ENCODE measurements at regions not wholly inside any gene's neighbourhood (a gene's known extent, or its start where the extent isn't known, plus 50 kb on each side); places are given as distances from the start of the nearest gene placed in this dataset.

DNA sequence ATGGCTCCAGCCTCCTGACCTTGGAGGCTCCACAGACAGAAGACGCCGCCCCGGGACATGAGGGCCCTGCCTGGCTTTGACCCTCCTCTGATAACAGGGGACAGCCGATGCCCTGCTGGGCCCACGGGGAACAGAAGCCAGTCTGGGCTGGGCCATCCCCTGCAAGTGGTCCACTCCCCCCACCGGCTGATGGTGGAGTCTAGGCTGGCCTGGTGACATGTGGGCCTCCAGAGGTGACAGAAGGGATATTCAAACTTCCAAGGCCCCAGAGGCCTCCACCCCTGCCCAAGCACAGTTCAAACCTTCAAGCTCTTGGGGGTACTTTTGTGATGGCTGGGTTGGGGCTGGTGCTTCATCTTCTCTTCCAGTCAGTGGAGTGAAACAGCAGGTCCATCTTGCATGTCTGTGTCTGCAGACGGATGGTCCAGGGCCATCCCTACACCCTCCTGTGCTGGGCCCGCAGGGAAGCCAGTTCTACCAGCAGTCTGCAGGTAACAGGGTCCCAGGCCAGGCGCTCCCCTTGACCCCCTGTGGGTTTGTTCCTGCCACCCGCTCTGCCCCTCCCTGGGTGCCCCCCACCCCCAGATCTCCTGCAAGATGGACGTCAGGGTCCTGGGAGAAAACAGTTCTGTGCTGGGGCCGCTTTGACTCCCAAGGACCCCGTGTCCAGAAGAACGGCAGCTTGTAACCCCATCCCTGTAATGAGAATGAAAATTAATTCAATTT lies 929.9 kb downstream of the BRD1 start:
- DNase-seq (ENCODE audit: low read depth in 2 of 2), result no peak

DNA sequence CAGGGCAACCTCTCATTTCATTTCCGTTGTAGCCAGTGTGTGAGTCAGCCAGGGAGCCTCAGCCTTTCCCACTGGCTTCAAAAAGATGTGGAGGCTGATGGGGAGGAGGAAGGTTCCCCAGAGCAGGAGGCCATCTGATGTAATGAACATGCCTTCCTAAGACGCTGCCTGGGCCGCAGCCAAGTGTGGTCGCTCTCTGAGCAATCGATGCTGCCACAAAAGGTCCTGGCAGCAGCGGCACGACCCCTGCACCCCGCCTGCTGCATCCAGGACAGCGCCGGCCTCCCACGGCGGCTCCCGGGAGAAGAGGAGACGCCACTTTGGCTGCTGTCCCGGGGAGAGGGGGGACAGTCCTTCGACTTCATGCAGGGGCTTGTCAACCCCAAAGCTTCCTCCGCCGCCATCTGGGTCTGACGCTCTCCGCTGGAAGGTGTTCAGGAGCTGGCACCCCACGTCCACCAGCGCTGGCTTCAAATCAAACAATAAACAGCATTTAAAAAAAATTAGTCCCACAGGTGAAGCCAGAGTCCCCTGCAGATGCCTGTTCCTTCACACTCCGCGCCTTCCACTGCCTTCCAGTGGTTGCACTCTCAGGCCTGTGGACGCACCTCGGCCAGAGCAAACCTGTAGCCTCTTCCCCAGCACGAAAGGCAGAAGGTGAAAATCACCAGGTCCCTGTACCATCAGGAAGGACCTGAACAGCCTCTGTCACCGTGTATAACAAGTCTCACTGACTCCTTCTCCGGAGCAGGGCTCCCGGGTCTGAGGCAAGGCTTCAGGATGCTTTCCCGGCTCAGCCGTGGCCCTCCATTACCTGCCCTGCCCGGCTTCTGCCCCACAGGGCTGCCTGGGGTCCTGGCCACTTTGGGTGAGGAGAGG lies 930.7 kb downstream of the BRD1 start:
- no peak for DNase-seq (ENCODE audit: low read depth in 2 of 2)

DNA sequence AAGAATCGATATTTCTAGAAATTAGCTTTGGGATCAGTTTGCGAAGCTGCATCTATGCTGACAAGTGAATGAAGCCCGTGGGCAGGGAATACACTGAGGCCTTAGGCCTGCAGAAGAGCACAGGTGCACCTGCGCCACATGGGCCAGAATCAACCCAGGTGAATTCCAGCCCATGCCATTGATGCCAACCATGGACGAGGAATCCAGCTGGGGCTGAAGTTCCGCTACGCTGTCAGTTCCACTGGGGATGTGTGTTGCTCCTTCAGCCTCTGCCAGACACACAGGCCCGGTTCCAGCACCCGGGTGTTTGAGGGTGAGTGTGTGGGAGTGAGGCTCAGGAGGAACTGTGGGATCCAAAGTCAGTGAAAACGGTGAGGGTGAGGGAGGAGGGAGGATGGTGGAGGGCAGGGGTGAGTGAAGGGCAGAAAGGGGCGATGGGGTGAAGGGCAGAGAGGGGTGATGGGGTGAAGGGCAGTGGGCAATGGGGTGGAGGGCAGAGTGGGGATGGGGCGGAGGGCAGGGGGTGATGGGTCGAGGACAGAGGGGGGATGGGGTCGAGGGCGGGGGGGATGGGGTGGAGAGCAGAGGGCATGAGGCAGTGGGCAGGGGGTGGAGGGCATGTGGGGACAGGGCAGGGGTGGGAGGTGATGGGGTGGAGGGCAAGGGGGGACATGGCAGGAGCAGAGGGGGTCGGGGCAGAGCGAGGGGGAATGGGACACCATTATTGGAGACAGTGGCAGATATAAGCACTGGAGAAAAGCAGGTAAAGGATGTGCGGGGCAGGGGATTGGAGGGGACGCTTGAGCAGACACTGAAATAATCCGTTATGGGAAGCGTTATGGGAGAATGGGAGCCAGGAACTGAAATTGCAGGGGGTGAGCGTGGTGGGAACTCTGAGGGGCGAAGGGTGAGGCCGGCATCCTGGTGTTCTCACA lies 931.6 kb downstream of the BRD1 start:
- no peak for DNase-seq (ENCODE audit: low read depth in 2 of 2)

DNA sequence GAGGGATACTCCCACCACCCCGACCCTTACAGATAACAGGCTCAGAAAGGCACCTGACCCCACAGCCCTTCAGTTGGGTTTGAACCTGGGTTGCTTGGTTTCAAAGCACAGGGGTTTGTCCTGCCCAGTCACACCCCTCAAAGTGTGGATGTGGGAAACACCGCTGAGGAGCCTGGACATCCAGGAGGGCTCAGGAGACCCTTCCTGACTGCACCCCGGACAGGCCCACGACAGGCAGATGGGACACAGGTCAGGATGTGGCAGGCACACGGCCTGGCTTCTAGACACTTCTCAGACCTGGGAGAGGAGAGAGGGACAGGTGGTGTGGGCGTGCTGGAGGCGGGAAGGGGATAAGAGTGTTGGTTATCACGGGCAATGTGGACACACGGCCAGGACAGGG lies 932.3 kb downstream of the BRD1 start:
- no peak for DNase-seq (ENCODE audit: low read depth in 2 of 2)

DNA sequence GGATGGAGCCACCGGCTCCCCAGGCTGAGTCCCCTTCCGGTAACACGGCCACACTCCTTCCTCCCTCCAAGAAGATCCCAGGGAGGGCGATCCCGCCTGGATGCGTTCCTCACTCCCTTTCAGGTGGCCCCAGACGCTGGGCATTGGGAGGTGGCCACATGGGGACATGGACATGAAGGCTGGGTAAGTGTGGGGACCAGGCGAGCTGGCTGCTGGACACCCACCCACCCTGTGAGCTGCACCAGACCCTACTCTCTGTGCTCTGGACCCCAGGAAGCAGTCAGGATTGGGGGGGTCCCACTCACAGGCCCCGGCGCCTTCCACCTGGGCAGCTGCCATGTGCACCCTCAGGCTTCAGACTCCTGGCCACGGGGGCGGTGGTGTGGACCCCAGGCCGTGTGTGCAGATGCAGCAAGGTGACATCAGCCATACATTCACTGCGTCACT lies 932.8 kb downstream of the BRD1 start:
- DNase-seq (ENCODE audit: low read depth in 2 of 2), result no peak

DNA sequence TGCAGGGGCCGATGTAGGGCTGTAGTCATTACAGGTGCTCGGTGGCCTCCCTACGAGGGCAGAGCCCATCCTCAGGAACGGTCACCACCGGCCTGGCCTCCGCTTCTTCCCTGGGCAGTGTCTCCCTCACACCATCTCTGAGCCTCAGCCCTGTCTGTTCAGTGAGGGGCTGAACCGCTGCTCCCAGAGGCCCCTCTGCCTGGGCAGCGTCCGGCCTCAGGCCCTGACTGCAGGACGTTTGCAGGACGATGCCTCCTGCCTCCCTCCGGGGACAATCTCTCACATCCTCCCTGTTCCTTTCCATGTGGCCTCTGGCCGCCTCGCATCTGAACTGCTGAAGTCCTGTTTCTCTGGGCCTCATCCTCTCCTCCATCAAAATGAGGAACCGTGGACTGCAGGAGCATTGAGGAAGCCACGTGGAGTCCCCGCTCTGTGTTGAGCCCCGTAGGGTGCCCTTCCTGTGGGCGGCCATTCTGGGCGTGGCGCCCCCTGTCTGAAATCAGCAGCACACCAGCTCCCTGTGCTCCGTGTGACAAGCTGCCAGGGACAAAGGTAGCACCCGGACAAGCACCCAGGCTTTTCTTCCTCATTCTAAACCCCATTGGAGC lies 933.5 kb downstream of the BRD1 start:
- no peak for DNase-seq (ENCODE audit: low read depth in 2 of 2)

DNA sequence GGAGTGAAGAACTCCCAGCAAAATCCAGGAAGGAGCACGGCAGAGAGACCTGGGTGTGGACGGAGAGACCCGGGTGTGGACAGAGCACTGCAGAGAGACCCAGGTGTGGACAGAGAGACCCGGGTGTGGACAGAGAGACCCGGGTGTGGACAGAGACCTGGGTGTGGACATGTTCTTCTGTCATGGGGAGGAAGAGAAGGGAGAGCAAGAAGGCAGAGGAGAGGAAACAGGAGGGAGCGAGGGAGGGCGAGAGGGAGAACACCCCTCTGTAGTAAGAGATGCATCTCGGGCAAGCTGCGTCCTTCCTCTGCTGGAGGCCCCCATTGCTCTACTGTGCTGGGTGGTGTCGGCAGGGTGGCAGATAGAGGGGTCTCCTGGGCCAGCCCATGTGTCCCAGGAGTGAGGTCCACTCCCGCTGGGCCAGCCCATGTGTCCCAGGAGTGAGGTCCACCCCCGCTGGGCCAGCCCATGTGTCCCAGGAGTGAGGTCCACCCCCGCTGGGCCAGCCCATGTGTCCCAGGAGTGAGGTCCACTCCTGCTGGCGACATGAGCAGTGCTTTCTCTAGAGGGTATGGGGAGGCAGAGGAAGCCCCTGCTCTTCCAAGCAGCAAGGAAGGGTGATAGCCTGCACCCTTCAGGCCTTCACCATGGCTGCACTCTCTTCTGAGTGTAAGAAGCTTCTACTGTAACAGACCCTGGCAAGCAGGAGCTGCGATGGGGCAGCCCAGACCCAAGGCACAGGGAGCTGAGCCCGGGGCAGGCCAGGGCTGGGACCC lies 934.2 kb downstream of the BRD1 start:
- DNase-seq (ENCODE audit: low read depth in 2 of 2), result no peak

DNA sequence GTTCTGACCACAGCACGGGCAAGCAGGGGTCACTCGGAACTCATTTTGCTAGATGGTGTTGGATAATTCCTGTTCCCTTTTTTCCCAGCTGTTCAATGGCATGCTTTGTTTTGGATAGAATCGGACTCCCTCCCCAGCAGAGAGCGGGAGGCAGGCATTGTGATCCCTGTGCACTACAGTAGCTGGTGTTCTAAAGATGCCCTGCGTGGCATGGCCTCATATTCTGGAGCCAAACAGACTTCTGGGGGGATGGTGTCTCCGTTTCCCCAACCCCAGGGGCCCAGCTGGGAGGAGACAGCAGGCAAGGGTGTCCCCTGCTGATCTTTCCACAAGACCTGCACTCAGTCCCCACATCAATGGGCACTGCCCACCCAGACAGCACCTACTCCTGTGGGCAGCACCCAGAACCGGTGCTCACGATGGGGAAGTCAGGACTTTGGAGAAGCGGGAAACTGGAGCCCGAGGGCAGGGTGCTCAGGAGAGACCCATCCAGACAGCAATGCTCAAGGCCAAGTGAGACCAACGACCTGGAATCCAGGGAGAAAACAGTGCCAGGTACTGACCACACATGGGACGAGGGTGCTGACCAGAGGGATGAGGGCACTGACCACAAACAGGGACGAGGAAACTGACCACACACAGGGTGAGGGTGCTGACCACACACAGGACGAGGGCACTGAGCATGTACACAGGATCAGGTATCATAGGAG lies 934.9 kb downstream of the BRD1 start:
- no peak for DNase-seq (ENCODE audit: low read depth in 2 of 2)

DNA sequence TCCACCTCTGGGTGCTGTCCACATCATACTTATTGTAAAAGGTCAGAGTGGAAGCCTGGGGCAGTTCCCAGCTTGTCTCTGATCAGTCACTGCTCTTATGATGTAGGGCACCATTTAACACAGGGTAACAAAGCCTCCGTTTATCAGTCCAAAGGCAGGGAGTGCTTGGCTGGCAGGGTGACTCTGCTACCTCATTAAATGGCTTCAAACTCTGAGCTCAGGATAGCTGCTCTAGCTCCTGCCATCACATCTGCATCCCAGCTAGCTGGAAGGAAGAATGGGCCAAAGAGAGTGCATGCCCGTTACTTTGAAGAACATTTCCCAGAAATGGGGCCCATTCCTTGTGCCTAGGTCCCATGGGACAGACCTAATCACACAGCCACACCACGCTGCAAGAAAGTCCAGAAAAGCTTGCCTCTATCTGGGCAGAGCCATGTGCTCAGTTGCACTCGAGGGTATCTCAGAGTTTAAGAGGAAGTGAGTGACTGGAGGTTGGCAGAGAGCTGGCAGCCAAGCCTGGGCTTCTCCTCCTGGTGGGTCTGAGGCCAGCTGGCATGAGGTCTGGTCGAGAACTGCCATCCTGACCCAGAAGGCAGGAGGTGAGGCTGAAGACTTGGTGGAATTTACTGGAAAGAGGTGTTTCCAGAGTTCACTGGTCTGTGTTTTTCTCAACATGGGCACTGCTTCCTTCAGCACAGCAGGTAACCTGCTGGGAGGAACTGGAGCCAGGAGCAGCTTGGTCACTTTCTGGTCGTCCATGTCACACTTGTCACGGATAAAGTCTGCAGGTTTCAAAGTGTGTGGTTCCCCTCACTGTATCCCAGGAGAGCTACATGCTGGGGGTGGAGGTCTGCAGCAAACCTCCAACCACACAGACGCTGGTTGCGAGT lies 935.7 kb downstream of the BRD1 start:
- no peak for DNase-seq (ENCODE audit: low read depth in 2 of 2)

DNA sequence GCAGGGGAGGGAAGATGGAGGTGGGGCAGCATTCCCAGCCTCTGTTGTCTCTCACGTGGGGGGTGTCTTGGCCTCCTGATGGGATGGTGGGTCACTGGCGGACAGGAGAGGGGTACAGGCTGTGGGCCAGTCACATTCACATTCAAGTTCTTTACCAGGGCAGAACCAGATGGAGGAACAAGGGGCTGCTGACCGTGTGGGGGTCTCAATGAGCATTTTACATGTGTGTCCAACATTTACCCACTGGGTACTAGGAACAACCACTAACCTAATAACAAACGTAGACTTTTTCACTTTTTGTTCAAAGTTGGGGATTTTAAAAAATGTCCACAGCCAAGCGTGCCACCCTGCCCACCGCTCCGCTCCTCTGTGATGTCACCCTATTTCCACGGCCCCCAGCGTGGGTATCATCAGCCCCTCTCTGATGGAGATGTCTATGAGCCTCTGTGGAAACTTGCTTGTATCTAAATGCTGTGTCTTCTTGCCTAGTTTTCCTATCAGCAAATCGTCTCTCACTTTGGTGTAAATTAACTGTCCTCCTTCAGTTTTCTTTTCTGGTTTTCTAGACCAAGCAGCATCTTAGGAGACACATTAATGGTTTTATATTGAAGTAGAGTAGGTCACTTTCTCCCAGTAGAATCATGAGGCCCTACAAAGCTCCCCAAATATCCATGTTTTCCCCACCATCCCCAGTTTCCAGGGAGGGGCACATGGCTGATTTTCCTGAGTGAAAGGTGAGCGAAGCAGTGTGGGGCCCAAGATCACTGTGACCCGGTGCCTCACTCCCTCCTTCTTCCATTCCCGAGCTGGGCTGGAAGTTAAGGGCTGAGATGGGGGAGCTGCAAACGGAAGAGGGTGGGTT lies 936.7 kb downstream of the BRD1 start:
- DNase-seq (ENCODE audit: low read depth in 2 of 2), result no peak

DNA sequence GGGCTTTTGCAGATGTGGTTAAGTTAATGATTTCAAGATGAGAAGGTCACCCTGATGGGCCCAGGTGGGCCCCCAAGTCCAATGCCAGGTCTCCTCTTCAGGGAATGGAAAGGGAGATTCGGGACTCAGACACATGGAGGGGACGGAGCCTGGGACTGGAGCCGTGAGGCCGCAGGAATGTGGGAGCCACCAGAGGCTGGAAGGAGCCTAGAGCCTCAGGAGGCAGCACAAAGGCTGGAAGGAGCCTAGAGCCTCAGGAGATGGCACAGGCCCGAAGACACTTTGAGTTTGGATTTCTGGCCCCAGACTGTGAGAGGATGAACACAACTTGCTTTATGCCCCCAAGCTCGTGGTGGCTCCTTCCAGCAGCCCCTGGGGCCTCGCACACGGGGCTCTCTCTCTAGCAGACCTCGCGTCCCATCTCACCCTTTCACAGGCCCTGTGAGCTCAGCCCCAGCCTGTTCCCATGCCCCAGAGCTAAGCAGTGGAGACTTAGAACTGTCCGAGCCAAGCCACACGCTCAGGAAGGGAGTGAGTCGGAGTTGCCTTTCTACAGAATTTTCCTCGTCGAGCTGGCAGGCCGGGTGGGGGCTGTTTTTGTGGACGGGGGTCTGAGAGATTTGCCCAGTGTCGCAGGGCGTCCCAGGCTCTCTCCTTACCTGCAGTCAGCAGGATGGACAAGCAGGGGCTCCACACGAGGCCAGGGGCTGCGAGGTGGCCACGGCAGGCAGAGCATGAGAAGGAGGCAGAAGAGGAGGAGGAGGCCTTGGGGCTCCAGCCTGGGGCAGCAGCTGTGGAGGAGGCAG lies 937.6 kb downstream of the BRD1 start:
- DNase-seq (ENCODE audit: low read depth in 2 of 2), result no peak

DNA sequence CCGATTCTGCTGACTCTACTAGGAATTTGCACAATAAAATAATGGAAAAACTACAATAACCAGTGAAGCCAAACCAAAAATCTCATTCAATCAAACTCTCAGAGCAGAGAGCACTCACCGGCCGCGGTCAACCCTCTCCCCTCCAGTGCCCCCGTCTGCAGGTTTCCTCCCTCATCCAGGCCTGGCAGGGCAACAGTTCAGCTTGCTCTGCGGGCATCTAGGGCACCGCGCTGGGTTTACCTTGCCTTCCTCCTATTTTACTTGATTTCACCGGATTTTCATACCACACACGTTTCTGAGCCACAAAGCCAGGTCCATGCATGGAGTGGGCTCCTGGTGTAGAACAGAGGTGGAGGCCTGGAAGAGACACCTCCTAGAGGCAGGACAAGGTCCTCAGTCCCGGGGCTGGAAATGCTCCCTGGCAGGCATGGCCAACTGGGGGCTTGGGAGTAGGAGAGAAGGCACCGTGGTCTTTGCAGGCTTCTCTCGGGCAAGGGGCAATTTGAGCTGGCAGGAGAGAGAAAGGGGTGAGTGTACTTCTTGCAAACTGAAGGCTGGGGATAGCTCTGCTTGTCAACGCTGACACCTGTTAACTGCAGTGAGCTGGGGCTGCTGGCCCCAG lies 938.4 kb downstream of the BRD1 start:
- DNase-seq (ENCODE audit: low read depth in 2 of 2), result no peak

DNA sequence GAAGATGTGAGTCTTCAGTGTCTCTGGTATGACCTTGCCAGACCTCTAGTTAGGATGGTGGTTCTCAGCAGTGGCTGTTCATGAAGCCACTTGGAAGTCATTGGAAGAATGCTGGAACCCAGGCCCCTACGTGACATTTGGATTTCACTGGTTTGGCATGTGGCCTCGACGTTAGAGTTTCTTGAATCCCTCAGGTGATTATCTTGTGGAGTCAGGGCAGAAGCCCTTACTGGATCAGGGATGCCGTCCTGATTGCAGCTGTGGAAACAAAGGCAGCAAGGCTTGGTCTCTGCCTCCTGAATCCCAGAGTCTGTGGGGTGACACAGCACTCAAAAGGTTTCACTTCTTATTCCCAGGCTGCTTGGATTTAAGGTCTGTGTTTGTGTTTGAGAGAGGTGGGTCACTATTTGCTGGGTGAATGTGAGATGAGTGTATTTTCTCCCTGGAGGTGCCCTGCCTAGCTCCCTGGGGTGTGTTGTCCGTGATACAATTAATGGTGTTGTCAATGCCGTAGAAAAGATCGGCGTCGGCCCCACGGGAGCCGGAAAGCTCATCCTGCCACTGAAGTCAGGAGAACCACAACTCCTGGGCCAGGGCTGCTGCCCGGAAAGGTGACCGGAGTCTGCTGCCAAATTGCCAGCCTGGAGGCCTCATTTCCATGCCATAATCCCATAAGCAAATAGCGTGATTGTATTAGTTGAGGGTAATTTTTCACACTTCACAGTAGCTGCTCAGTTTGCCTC lies 939.0 kb downstream of the BRD1 start:
- DNase-seq (ENCODE audit: low read depth in 2 of 2), result no peak

DNA sequence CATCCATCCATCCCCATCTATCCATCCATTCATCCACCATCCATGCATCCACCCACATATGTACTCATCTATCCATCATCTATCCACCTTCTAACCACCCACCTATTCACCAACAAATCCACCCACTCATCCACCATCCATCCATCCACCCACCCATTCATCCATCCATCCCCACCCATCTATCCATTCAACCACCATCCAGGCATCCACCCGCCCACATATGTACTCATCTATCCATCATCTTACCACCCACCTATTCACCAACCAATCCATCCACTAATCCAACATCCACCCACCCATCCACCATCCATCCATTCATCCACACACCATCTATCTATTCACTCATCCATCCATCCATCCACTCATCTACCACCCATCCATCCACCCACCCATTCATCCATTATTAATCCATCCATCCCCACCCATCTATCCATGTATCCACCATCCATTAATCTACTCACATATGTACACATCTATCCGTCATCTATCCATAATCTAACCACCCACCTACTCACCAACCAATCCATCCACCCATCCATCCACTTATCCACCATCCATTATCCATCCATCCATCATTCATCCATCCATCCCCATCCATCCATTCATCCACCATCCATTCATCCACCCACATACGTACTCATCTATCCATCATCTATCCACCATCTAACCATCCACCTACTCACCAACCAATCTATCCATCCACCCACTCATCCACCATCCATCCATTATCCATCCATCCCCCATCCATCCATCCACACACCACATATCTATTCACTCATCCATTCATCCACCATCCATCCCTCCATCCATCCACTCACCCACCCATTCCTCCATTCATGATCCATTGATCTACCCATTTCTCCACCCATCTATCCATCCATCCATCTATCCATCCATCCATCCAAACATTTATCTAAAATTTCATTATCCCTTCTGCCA lies 940.0 kb downstream of the BRD1 start:
- no peak for DNase-seq (ENCODE audit: low read depth in 2 of 2)
